Erythroblast (primary cell): ENCODE measurements at regions not wholly inside any gene's neighbourhood (a gene's known extent, or its start where the extent isn't known, plus 50 kb on each side); places are given as distances from the start of the nearest gene placed in this dataset.

Experiments
- GATA1 ChIP-seq: IDR thresholded peaks from 2 replicates; pipeline ENCODE4 v1.6.1; 2011; ENCODE audit warnings: low read depth, mild to moderate bottlenecking, control low read depth, low read length, moderate library complexity
- POLR2A ChIP-seq: IDR thresholded peaks from 2 replicates; pipeline ENCODE4 v1.6.1; 2011; ENCODE audit warnings: mild to moderate bottlenecking, low read length

GRCh38 chr3:20319551-20319950, 133.5 kb upstream of the SGO1 start:
- TF ChIP-seq POLR2A (no peak), GATA1 (no peak)
